ENCODE measurements at regions not wholly inside any gene's neighbourhood (a gene's known extent, or its start where the extent isn't known, plus 50 kb on each side); places are given as distances from the start of the nearest gene placed in this dataset.

- intact Hi-C loops (cut with micrococcal nuclease; ENCODE audit: unreplicated experiment) = no loop called here
- no peak overlapping the region for H3K4me3 Mint-ChIP-seq (ENCODE audit: unreplicated experiment)
These were observed 352.7 kb upstream of the CDH2 start for GRCh38 chr18:28529644-28530043.

GRCh38 chr18:28526196-28526595, 349.3 kb upstream of the CDH2 start:
- no peaks in the 10 kb centered on the region for H3K9me3 ChIP-seq
- H3K27me3 ChIP-seq (replicated peaks; ENCODE audit: control insufficient read depth, insufficient read depth, low read length) = no peaks in the 10 kb centered on the region
- no peak overlapping the region for H3K4me3 Mint-ChIP-seq (ENCODE audit: unreplicated experiment)
- BruUV-seq (replicated peaks) = no TSS peak
- H3K4me1 Mint-ChIP-seq (ENCODE audit: low read depth, unreplicated experiment) = no peaks in the 10 kb centered on the region
- H3K4me1 ChIP-seq = no peaks in the 10 kb centered on the region
- no peaks in the 10 kb centered on the region for H3K9me3 Mint-ChIP-seq (ENCODE audit: unreplicated experiment)
- H3K27me3 Mint-ChIP-seq (ENCODE audit: insufficient read depth, unreplicated experiment) = no peaks in the 10 kb centered on the region
- no peaks in the 10 kb centered on the region for H3K36me3 Mint-ChIP-seq (ENCODE audit: insufficient read depth, unreplicated experiment)
- H3K36me3 ChIP-seq (ENCODE audit: control insufficient read depth, insufficient read depth, low read length) = no peaks in the 10 kb centered on the region
- ChIA-PET POLR2A (no interaction called here), CTCF (no interaction called here)
- TF ChIP-seq, protein P1, sequence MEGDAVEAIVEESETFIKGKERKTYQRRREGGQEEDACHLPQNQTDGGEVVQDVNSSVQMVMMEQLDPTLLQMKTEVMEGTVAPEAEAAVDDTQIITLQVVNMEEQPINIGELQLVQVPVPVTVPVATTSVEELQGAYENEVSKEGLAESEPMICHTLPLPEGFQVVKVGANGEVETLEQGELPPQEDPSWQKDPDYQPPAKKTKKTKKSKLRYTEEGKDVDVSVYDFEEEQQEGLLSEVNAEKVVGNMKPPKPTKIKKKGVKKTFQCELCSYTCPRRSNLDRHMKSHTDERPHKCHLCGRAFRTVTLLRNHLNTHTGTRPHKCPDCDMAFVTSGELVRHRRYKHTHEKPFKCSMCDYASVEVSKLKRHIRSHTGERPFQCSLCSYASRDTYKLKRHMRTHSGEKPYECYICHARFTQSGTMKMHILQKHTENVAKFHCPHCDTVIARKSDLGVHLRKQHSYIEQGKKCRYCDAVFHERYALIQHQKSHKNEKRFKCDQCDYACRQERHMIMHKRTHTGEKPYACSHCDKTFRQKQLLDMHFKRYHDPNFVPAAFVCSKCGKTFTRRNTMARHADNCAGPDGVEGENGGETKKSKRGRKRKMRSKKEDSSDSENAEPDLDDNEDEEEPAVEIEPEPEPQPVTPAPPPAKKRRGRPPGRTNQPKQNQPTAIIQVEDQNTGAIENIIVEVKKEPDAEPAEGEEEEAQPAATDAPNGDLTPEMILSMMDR (IDR thresholded peaks at IDR 0.05; ENCODE audit: insufficient read depth in 1 of 2, low read depth in 1 of 2, low read length in 1 of 2, severe bottlenecking in 1 of 2, unreplicated experiment in 1 of 2) = no peak
- no peak overlapping the region for H3K27ac Mint-ChIP-seq (ENCODE audit: unreplicated experiment)
- intact Hi-C loops (cut with micrococcal nuclease; ENCODE audit: unreplicated experiment) = no loop called here
- DNase-seq = no peak
- no peak overlapping the region for H3K4me3 ChIP-seq (ENCODE audit: low read depth, low read length)

More at GRCh38 chr18:28529644-28530043, 352.7 kb upstream of the CDH2 start:
- Mint-ChIP-seq H3K4me1 (ENCODE audit: low read depth, unreplicated experiment) (no peaks in the 10 kb centered on the region), H3K27ac (ENCODE audit: unreplicated experiment) (no peak overlapping the region), H3K9me3 (ENCODE audit: unreplicated experiment) (no peaks in the 10 kb centered on the region), H3K36me3 (ENCODE audit: insufficient read depth, unreplicated experiment) (no peaks in the 10 kb centered on the region), H3K27me3 (ENCODE audit: insufficient read depth, unreplicated experiment) (peaks cover 2% of the 10 kb centered on the region)
- TF ChIP-seq, protein P1 (IDR thresholded peaks at IDR 0.05; ENCODE audit: insufficient read depth in 1 of 2, low read depth in 1 of 2, low read length in 1 of 2, severe bottlenecking in 1 of 2, unreplicated experiment in 1 of 2) = no peak
- BruUV-seq (replicated peaks) = no TSS peak
- Histone ChIP-seq H3K36me3 (ENCODE audit: control insufficient read depth, insufficient read depth, low read length) (no peaks in the 10 kb centered on the region), H3K4me1 (no peaks in the 10 kb centered on the region), H3K4me3 (ENCODE audit: low read depth, low read length) (no peak overlapping the region), H3K9me3 (no peaks in the 10 kb centered on the region), H3K27me3 (replicated peaks; ENCODE audit: control insufficient read depth, insufficient read depth, low read length) (no peaks in the 10 kb centered on the region)
- ChIA-PET POLR2A (no interaction called here), CTCF (no interaction called here)
- no peak for DNase-seq

GRCh38 chr18:28523758-28524475, 347.0 kb upstream of the CDH2 start:
- no peaks in the 10 kb centered on the region for H3K9me3 Mint-ChIP-seq (ENCODE audit: unreplicated experiment)
- H3K27me3 Mint-ChIP-seq (ENCODE audit: insufficient read depth, unreplicated experiment) = no peaks in the 10 kb centered on the region
- no peak overlapping the region for H3K27ac Mint-ChIP-seq (ENCODE audit: unreplicated experiment)
- Histone ChIP-seq H3K4me1 (no peaks in the 10 kb centered on the region), H3K27me3 (replicated peaks; ENCODE audit: control insufficient read depth, insufficient read depth, low read length) (no peaks in the 10 kb centered on the region), H3K36me3 (ENCODE audit: control insufficient read depth, insufficient read depth, low read length) (no peaks in the 10 kb centered on the region), H3K4me3 (ENCODE audit: low read depth, low read length) (no peak overlapping the region), H3K9me3 (no peaks in the 10 kb centered on the region)
- H3K4me3 Mint-ChIP-seq (ENCODE audit: unreplicated experiment) = no peak overlapping the region
- no peaks in the 10 kb centered on the region for H3K36me3 Mint-ChIP-seq (ENCODE audit: insufficient read depth, unreplicated experiment)
- DNase-seq = no peak
- ChIA-PET POLR2A (no interaction called here), CTCF (no interaction called here)
- TF ChIP-seq, protein P1 (IDR thresholded peaks at IDR 0.05; ENCODE audit: insufficient read depth in 1 of 2, low read depth in 1 of 2, low read length in 1 of 2, severe bottlenecking in 1 of 2, unreplicated experiment in 1 of 2) = no peak
- no peaks in the 10 kb centered on the region for H3K4me1 Mint-ChIP-seq (ENCODE audit: low read depth, unreplicated experiment)
- intact Hi-C loops (cut with micrococcal nuclease; ENCODE audit: unreplicated experiment) = no loop called here
- BruUV-seq (replicated peaks) = no TSS peak
